MM.1S (cell line): ENCODE measurements at regions not wholly inside any gene's neighbourhood (a gene's known extent, or its start where the extent isn't known, plus 50 kb on each side); places are given as distances from the start of the nearest gene placed in this dataset.

Experiments used
- DNase-seq: peaks from one replicate; pipeline ENCODE4 v3.0.0-alpha.2; 2015
- H2AFZ ChIP-seq: fragments of 300-600 bp; sonication (generic); 2 replicates; pipeline ENCODE4 v1.6.0; 2016; ENCODE audit warnings: antibody characterized with exemption, low read length
- H3F3A ChIP-seq: fragments of 300-600 bp; sonication (generic); 2 replicates; pipeline ENCODE4 v1.6.1; 2016; ENCODE audit warnings: mild to moderate bottlenecking, antibody characterized with exemption, low read length, moderate library complexity, mixed read lengths; ENCODE audit not compliant: insufficient read depth
- H3K27ac ChIP-seq: fragments of 300-600 bp; sonication (generic); 2 replicates; pipeline ENCODE4 v1.5.1; 2016; ENCODE audit warnings: mild to moderate bottlenecking, low read length
- H3K27me3 ChIP-seq: fragments of 300-600 bp; sonication (generic); replicated peaks from 2 replicates; pipeline ENCODE4 v1.6.0; 2016; ENCODE audit warnings: low read length; ENCODE audit not compliant: insufficient read depth
- H3K36me3 ChIP-seq: fragments of 300-600 bp; sonication (generic); replicated peaks from 2 replicates; pipeline ENCODE4 v1.6.1; 2016; ENCODE audit warnings: mild to moderate bottlenecking, low read length, mixed read lengths; ENCODE audit not compliant: insufficient read depth
- H3K4me1 ChIP-seq: fragments of 300-600 bp; sonication (generic); 2 replicates; pipeline ENCODE4 v1.6.1; 2016; ENCODE audit warnings: low read length, mixed read lengths
- H3K4me2 ChIP-seq: fragments of 300-600 bp; sonication (generic); 2 replicates; pipeline ENCODE4 v1.6.0; 2016; ENCODE audit warnings: low read depth, low read length
- H3K4me3 ChIP-seq: fragments of 300-600 bp; sonication (generic); 2 replicates; pipeline ENCODE4 v1.5.1; 2016; ENCODE audit warnings: low read length, mixed read lengths
- H3K79me2 ChIP-seq: fragments of 300-600 bp; sonication (generic); 2 replicates; pipeline ENCODE4 v1.6.1; 2016; ENCODE audit warnings: mixed run types, low read length, mixed read lengths
- H3K9ac ChIP-seq: fragments of 300-600 bp; sonication (generic); 2 replicates; pipeline ENCODE4 v1.6.1; 2016; ENCODE audit warnings: low read length, mixed read lengths
- H3K9me2 ChIP-seq: fragments of 300-600 bp; sonication (generic); replicated peaks from 2 replicates; pipeline ENCODE4 v1.6.1; 2016; ENCODE audit warnings: mild to moderate bottlenecking, low read length, mixed read lengths; ENCODE audit not compliant: insufficient read depth
- H3K9me3 ChIP-seq: fragments of 300-600 bp; sonication (generic); replicated peaks from 2 replicates; pipeline ENCODE4 v1.6.1; 2016; ENCODE audit warnings: mild to moderate bottlenecking, low read length, mixed read lengths; ENCODE audit not compliant: insufficient read depth
- H4K20me1 ChIP-seq: fragments of 300-600 bp; sonication (generic); 2 replicates; pipeline ENCODE4 v1.6.1; 2016; ENCODE audit warnings: mild to moderate bottlenecking, low read length, moderate library complexity, mixed read lengths; ENCODE audit not compliant: insufficient read depth
- EZH2 ChIP-seq: fragments of 300-600 bp; sonication (generic); optimal IDR thresholded peaks from 2 replicates; pipeline ENCODE3; 2017; ENCODE audit warnings: low read depth, mild to moderate bottlenecking, antibody characterized with exemption, low read length, mixed read lengths
- EZH2phosphoT487 ChIP-seq: fragments of 300-600 bp; sonication (generic); IDR thresholded peaks from 2 replicates; pipeline ENCODE4 v1.6.1; 2018; ENCODE audit warnings: antibody characterized with exemption, low read length
- TF ChIP-seq, protein P1 (sequence below): fragments of 300-600 bp; sonication (generic); IDR thresholded peaks from 2 replicates; pipeline ENCODE4 v1.5.1; 2016; ENCODE audit warnings: antibody characterized with exemption, low read length, mixed read lengths

DNA sequence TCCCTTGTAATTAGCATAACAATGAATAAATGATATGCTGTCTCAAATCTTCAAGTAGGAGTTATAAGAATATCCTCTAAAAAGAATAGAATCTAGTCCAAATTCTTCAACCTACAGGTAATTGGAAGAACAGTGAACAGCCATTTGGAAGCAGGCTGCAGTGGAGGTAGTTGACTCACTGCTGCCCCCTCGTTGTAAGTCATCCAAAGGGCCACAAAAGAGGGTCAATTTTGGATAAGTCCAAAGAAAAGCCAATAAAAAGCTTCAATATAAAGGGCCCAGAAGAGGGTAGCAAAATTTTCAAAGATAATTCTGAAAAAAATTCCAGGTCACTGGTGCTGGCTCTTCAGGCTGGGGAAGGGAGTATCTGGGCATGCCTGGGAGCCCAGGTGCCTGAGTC is 60.8 kb upstream of the SSTR4 start:
- Histone ChIP-seq H2AFZ (no peak overlapping the region), H3K9me3 (no peaks in the 10 kb centered on the region), H3K9me2 (no peaks in the 10 kb centered on the region), H3K4me3 (no peak overlapping the region), H3K9ac (no peak overlapping the region), H3K4me2 (no peak overlapping the region), H3K36me3 (no peaks in the 10 kb centered on the region), H3K27me3 (no peaks in the 10 kb centered on the region), H4K20me1 (no peaks in the 10 kb centered on the region), H3K79me2 (no peaks in the 10 kb centered on the region), H3K4me1 (no peaks in the 10 kb centered on the region), H3F3A (no peaks in the 10 kb centered on the region), H3K27ac (no peak overlapping the region)
- TF ChIP-seq EZH2, result no peak
- TF ChIP-seq EZH2phosphoT487, result no peak
- TF ChIP-seq, protein P1, sequence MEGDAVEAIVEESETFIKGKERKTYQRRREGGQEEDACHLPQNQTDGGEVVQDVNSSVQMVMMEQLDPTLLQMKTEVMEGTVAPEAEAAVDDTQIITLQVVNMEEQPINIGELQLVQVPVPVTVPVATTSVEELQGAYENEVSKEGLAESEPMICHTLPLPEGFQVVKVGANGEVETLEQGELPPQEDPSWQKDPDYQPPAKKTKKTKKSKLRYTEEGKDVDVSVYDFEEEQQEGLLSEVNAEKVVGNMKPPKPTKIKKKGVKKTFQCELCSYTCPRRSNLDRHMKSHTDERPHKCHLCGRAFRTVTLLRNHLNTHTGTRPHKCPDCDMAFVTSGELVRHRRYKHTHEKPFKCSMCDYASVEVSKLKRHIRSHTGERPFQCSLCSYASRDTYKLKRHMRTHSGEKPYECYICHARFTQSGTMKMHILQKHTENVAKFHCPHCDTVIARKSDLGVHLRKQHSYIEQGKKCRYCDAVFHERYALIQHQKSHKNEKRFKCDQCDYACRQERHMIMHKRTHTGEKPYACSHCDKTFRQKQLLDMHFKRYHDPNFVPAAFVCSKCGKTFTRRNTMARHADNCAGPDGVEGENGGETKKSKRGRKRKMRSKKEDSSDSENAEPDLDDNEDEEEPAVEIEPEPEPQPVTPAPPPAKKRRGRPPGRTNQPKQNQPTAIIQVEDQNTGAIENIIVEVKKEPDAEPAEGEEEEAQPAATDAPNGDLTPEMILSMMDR, result peak; percentile 12; the same call in 1 of the 2 replicates
- no peak for DNase-seq

DNA sequence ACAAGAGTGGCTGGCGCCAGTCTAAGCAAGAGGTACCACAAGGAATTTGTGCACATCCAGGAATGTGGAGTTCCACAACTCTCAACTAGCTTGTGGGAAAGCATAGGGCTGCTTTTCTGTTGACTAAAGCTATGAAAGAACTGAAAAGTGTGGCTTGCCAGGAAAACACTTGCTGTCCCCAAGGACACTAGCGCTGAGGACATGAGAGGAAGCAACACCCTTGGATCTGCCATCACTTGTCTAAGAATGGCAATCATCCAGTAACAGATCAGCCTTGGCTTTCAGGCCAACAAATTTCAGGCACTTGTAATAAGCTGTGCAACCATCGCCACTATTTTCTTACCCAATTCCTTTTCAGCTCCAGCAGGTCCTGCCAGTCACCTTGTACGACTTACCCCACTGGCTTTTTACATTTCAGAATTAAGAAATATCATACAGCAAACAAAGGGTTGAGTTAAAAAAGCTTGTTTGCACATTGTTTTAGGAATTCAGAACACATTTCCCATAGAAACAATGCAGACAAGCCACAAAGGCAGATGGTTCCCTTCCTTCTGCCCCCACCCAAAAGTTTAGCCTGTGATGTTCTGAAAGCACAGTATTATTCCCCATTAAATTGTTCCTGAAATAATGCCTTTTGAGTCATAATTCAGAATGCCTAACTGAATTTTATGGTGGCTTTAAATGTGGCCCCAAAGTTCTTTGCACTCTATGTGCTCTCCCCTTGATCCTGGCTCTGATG is 57.9 kb upstream of the SSTR4 start:
- Histone ChIP-seq H3K36me3 (no peaks in the 10 kb centered on the region), H3K4me2 (no peak overlapping the region), H3K9me2 (no peaks in the 10 kb centered on the region), H3K4me3 (no peak overlapping the region), H3K9me3 (no peaks in the 10 kb centered on the region), H3F3A (no peaks in the 10 kb centered on the region), H2AFZ (no peak overlapping the region), H3K27ac (no peak overlapping the region), H3K79me2 (no peaks in the 10 kb centered on the region), H4K20me1 (no peaks in the 10 kb centered on the region), H3K27me3 (no peaks in the 10 kb centered on the region), H3K4me1 (no peaks in the 10 kb centered on the region), H3K9ac (no peak overlapping the region)
- DNase-seq, result no peak
- TF ChIP-seq EZH2phosphoT487, result no peak
- TF ChIP-seq EZH2, result no peak
- TF ChIP-seq, protein P1, result no peak

DNA sequence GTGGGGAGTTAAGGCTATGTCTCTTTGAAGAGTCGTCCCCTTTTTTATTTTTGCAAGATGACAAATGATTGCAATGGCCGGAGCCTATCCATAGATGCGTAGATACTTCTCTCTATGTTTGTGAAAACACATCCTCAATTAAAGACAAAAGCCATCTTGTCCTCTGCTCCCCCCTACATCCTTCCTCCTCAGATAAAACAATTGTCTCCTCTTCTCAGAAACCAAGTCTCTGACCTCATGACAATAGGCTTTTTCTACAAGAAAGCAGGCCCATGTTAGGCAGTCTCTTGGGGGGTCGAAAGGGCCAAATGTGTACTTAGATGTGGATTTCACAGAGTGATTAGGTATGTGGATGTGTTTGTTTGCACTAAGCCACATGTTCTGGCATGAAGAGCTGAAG is 51.1 kb upstream of the SSTR4 start:
- Histone ChIP-seq H3K9me2 (no peaks in the 10 kb centered on the region), H3K79me2 (no peaks in the 10 kb centered on the region), H3K36me3 (no peaks in the 10 kb centered on the region), H3K27me3 (no peaks in the 10 kb centered on the region), H3K4me3 (no peak overlapping the region), H2AFZ (no peak overlapping the region), H4K20me1 (no peaks in the 10 kb centered on the region), H3K9ac (no peak overlapping the region), H3K27ac (no peak overlapping the region), H3K4me1 (no peaks in the 10 kb centered on the region), H3F3A (no peaks in the 10 kb centered on the region), H3K9me3 (no peaks in the 10 kb centered on the region), H3K4me2 (no peak overlapping the region)
- DNase-seq, result no peak
- TF ChIP-seq EZH2phosphoT487 (no peak), EZH2 (no peak)
- TF ChIP-seq, protein P1, result no peak
